Sigmoid colon (tissue), 6 donors: ENCODE measurements at regions not wholly inside any gene's neighbourhood (a gene's known extent, or its start where the extent isn't known, plus 50 kb on each side); places are given as distances from the start of the nearest gene placed in this dataset.

ENCODE experiments used
- DNase-seq: peaks from one replicate; pipeline ENCODE4 v3.0.0-alpha.2; 2019
- H3K27ac ChIP-seq, 4 donors: fragments of 200-600 bp; sonication (generic); one replicate each; pipeline ENCODE4 v1.5.1; 2016 to 2019; ENCODE audit warnings: mild to moderate bottlenecking in 1 of 4
- H3K27me3 ChIP-seq, 3 donors: fragments of 200-600 bp; sonication (generic); one replicate each; pipeline ENCODE4 v1.5.1; 2019; ENCODE audit warnings: mild to moderate bottlenecking in 1 of 3
- H3K36me3 ChIP-seq, 4 donors: fragments of 200-600 bp; sonication (generic); one replicate each; pipeline ENCODE4 v1.5.1; 2016 to 2019
- H3K4me1 ChIP-seq, 4 donors: fragments of 200-600 bp; sonication (generic); one replicate each; pipeline ENCODE4 v1.5.1; 2017 to 2019
- H3K4me3 ChIP-seq, 4 donors: fragments of 200-600 bp; sonication (generic); one replicate each; pipeline ENCODE4 v1.5.1; 2017 to 2019; ENCODE audit warnings: mild to moderate bottlenecking in 2 of 4, moderate library complexity in 1 of 4
- H3K9me3 ChIP-seq, 4 donors: fragments of 200-600 bp in 3 of 4; sonication (generic) in 3 of 4; one replicate each; pipeline versions ENCODE4 v1.5.1 to v1.6.1; 2013 to 2019
- EP300 ChIP-seq, 4 donors: sonication (generic); formaldehyde crosslinking; IDR thresholded peaks; one replicate each; pipeline ENCODE4 v1.6.1; 2017; ENCODE audit warnings: antibody characterized with exemption in 4 of 4
- POLR2A ChIP-seq, 2 donors: fragments of 450-650 bp; IDR thresholded peaks; one replicate each; pipeline ENCODE4 v1.6.1; 2016; ENCODE audit warnings: antibody characterized with exemption in 2 of 2, mild to moderate bottlenecking in 2 of 2, moderate library complexity in 2 of 2
- POLR2AphosphoS5 ChIP-seq, 4 donors: sonication (generic); formaldehyde crosslinking; IDR thresholded peaks; one replicate each; pipeline ENCODE4 v1.6.1; 2017; ENCODE audit warnings: antibody characterized with exemption in 4 of 4
- WGBS, 2 donors: extraction: QIAGEN DNeasy Blood & Tissue Kit; methylation state at CpG; one replicate each; pipeline ENCODE4 v1.1.7; 2013; 5-methylcytosine and 5-hydroxymethylcytosine counted together
- intact Hi-C: fragments of 100-400 bp; cut with DNase I; formaldehyde crosslinking; loops from one replicate; pipeline ENCODE4 v1.15.1; 2023
- TF ChIP-seq, protein P1 (sequence below), 4 experiments: fragments of 450-650 bp in 3 of 4; fragments of 200-600 bp in 1 of 4; IDR thresholded peaks; one replicate each; pipeline ENCODE4 v1.5.1; 2016 to 2019; ENCODE audit warnings: antibody characterized with exemption in 4 of 4, mild to moderate bottlenecking in 3 of 4, moderate library complexity in 2 of 4
- donor health status: healthy with polysubstance abuse.
- donor health status: healthy.

DNA sequence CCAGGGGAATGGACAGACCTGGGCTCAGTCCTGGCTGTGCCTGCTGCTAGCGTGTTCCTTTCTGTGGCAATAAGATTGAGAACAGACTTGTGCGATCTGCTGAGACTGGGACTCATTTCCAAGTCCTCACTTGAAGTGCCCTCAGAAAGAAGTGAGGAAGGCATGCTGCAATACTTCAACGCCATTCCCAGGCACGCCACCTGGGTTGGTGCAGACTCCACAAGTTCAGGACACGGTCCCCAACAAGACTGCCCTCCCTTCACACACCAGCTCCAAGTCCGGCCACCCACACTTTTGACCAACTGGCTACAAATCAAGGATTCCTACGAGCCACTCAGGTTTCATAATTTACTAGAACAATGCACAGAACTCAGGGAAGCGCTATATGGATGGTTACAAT, 391.8 kb upstream of the SULF2 start:
- Histone ChIP-seq H3K27me3 (no peaks in the 10 kb centered on the region), H3K9me3 (peaks cover 0 to 3% (median 1%) of the 10 kb centered on the region in 4 donors), H3K36me3 (no peaks in the 10 kb centered on the region), H3K4me3 (no peak overlapping the region), H3K4me1 (peaks cover 0 to 34% (median 8%) of the 10 kb centered on the region in 4 donors), H3K27ac (no peak overlapping the region)
- TF ChIP-seq, protein P1, sequence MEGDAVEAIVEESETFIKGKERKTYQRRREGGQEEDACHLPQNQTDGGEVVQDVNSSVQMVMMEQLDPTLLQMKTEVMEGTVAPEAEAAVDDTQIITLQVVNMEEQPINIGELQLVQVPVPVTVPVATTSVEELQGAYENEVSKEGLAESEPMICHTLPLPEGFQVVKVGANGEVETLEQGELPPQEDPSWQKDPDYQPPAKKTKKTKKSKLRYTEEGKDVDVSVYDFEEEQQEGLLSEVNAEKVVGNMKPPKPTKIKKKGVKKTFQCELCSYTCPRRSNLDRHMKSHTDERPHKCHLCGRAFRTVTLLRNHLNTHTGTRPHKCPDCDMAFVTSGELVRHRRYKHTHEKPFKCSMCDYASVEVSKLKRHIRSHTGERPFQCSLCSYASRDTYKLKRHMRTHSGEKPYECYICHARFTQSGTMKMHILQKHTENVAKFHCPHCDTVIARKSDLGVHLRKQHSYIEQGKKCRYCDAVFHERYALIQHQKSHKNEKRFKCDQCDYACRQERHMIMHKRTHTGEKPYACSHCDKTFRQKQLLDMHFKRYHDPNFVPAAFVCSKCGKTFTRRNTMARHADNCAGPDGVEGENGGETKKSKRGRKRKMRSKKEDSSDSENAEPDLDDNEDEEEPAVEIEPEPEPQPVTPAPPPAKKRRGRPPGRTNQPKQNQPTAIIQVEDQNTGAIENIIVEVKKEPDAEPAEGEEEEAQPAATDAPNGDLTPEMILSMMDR (IDR thresholded peaks at IDR 0.05), result no peak
- TF ChIP-seq EP300 (IDR thresholded peaks at IDR 0.05) (no peak), POLR2AphosphoS5 (IDR thresholded peaks at IDR 0.05) (no peak), POLR2A (IDR thresholded peaks at IDR 0.05) (no peak)
- DNase-seq, result no peak
- intact Hi-C loops, result no loop called here
- 80 to 85% methylated on average over 8 of the region's 8 CpGs for WGBS, 2 donors

DNA sequence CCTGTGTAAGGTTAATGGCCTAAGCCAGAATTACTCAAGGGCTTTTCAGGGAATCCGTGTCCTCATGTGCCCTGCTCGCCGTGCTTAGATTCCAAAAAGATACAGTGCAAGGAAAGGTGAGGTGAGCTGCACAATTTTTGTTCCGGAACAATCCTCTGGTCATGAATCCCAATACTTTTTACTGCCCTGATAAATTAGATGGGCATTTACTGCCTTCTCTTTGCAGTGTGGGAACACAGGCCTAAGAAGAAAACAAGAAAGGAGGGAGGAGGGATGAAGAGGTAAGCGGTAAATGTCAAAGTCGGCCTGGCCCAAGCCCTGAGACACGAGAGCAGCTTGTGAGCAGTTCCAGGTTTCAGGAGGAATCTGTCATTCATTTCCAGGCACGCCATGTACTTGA, 390.9 kb upstream of the SULF2 start:
- no peak for TF ChIP-seq POLR2A (IDR thresholded peaks at IDR 0.05)
- TF ChIP-seq EP300 (IDR thresholded peaks at IDR 0.05), result peak in 2 of 4 donors; percentile 19 to 64
- TF ChIP-seq POLR2AphosphoS5 (IDR thresholded peaks at IDR 0.05), result peak in 3 of 4 donors; percentile 49 to 74 (median 52)
- H3K36me3 ChIP-seq, result no peaks in the 10 kb centered on the region
- no peak for DNase-seq
- intact Hi-C loops, result no loop called here
- peaks cover 0 to 34% (median 8%) of the 10 kb centered on the region in 4 donors for H3K4me1 ChIP-seq
- no peaks in the 10 kb centered on the region for H3K27me3 ChIP-seq
- WGBS, 2 donors, result 91 to 92% methylated on average over 8 of the region's 8 CpGs
- H3K9me3 ChIP-seq, result peaks cover 0 to 3% (median 1%) of the 10 kb centered on the region in 4 donors
- H3K4me3 ChIP-seq, result no peak overlapping the region
- H3K27ac ChIP-seq, result no peak overlapping the region

DNA sequence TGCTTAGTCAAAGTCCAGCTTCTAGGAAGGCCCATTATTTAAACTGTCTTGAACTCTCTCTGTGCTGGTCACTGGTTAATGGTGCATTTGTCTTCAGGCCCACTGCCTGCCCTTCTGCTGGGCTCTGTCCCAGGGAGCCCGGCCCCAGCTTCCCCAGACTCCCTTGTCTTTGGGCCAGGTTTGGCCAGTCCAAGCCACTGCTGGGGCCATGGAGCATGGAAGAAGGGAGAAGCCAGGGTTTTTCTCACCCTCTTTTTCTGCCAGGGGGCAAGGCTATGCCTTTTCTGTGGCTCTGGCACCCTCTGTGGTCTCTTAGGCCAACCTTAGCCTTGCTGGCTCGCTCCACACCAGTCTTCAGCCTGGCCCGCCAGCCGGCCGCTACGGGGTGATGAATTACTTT, 390.0 kb upstream of the SULF2 start:
- intact Hi-C loops, result no loop called here
- no peaks in the 10 kb centered on the region for H3K36me3 ChIP-seq
- no peak for DNase-seq
- TF ChIP-seq POLR2AphosphoS5 (IDR thresholded peaks at IDR 0.05), result no peak
- TF ChIP-seq EP300 (IDR thresholded peaks at IDR 0.05), result no peak
- no peak for TF ChIP-seq POLR2A (IDR thresholded peaks at IDR 0.05)
- TF ChIP-seq, protein P1 (IDR thresholded peaks at IDR 0.05), result no peak
- no peak overlapping the region for H3K27ac ChIP-seq
- WGBS, 2 donors, result 84 to 93% methylated on average over 6 of the region's 6 CpGs
- H3K4me1 ChIP-seq, result peaks cover 0 to 26% (median 8%) of the 10 kb centered on the region in 4 donors
- no peaks in the 10 kb centered on the region for H3K27me3 ChIP-seq
- H3K9me3 ChIP-seq, result peaks cover 0 to 3% (median 1%) of the 10 kb centered on the region in 4 donors
- H3K4me3 ChIP-seq, result no peak overlapping the region

DNA sequence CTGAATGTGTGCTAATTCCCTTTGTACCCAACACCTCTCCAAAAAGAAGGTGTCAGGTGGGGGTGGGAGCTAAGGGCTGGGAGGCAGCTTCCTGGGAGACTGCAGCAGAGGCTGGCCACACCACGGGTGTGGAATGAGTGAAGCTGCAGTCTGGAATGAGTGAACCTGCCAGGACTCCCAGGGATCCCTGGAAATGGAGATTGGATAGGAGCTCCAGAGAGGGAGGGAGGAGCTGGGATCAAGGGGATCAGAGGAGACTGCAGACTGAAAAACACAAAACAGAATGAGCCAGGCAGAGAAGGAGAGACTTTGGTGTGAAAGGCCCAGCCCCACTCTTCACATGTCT, 387.0 kb upstream of the SULF2 start:
- no peak overlapping the region for H3K4me3 ChIP-seq
- peaks cover 0 to 25% (median 14%) of the 10 kb centered on the region in 4 donors for H3K4me1 ChIP-seq
- H3K36me3 ChIP-seq, result no peaks in the 10 kb centered on the region
- no peaks in the 10 kb centered on the region for H3K27me3 ChIP-seq
- WGBS, 2 donors, result 60 to 64% methylated on average over 1 of the region's 1 CpG
- peaks cover 0 to 3% (median 1%) of the 10 kb centered on the region in 4 donors for H3K9me3 ChIP-seq
- intact Hi-C loops, result no loop called here
- DNase-seq, result no peak
- no peak overlapping the region for H3K27ac ChIP-seq
- TF ChIP-seq POLR2A (IDR thresholded peaks at IDR 0.05), result no peak
- TF ChIP-seq, protein P1 (IDR thresholded peaks at IDR 0.05), result no peak
- TF ChIP-seq POLR2AphosphoS5 (IDR thresholded peaks at IDR 0.05), result no peak
- no peak for TF ChIP-seq EP300 (IDR thresholded peaks at IDR 0.05)

DNA sequence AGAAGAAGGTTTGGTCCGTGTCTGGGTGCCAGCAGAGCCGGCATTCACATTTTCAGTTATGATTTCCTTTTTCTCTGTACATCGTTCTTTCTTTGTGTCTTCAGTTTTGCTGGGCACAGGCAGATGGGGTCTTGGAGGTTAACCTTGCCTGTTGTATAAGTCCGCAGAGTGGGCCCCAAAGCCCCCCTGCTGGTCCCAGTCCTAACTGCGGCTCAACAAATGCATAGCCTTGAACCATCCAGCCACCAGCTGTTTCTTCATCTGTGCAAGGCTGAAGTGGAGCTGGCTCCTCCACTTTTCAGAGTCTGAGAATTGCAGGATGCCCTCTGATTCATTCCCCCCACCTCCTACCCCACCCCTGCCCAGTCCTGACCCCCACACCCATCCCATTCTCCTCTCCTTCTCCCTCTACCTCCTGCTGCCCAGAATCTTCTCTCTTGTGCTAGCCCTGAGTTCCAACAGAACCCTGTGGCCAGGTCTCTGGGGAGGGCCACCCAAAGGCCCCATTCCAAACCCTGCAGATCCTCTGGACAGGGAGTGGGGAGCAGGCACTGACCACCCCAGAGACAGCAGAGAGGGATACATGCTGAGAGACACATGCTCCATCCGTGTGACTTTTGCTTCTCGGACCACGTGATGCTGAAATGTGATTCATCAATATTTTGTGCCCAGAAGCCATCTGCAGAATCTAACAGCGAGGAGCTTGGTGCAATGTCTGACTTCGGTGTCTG, 386.5 kb upstream of the SULF2 start:
- no peak overlapping the region for H3K27ac ChIP-seq
- H3K27me3 ChIP-seq, result no peaks in the 10 kb centered on the region
- DNase-seq, result no peak
- TF ChIP-seq POLR2AphosphoS5 (IDR thresholded peaks at IDR 0.05) (no peak), EP300 (IDR thresholded peaks at IDR 0.05) (no peak), POLR2A (IDR thresholded peaks at IDR 0.05) (no peak)
- TF ChIP-seq, protein P1 (IDR thresholded peaks at IDR 0.05), result no peak
- 77 to 89% methylated on average over 10 of the region's 10 CpGs for WGBS, 2 donors
- H3K4me1 ChIP-seq, result peaks cover 0 to 19% (median 11%) of the 10 kb centered on the region in 4 donors
- peaks cover 0 to 3% (median 1%) of the 10 kb centered on the region in 4 donors for H3K9me3 ChIP-seq
- no peaks in the 10 kb centered on the region for H3K36me3 ChIP-seq
- intact Hi-C loops, result no loop called here
- H3K4me3 ChIP-seq, result no peak overlapping the region
